Psoas muscle (tissue), 7 donors: ENCODE measurements at regions not wholly inside any gene's neighbourhood (a gene's known extent, or its start where the extent isn't known, plus 50 kb on each side); places are given as distances from the start of the nearest gene placed in this dataset.

ENCODE experiments used
- ATAC-seq, 4 donors: fragments of 200-7000 bp; cut with Tn5 transposase; one replicate each; pipeline ENCODE4 v1.9.1; 2020; ENCODE audit warnings: moderate library complexity in 3 of 4, mild to moderate bottlenecking in 2 of 4
- DNase-seq, 2 donors: peaks; one replicate each; pipeline ENCODE4 v3.0.0-alpha.2; 2020
- H3K27ac ChIP-seq: fragments of 200-600 bp; one replicate; pipeline ENCODE4 v1.8.0; 2022
- H3K27me3 ChIP-seq, 3 donors: fragments of 200-600 bp in 1 of 3; one replicate each; pipeline versions ENCODE4 v1.6.1 to v1.8.0; 2013 to 2022; ENCODE audit warnings: low read length in 2 of 3, mild to moderate bottlenecking in 2 of 3, moderate library complexity in 1 of 3; ENCODE audit not compliant: insufficient read depth in 3 of 3
- H3K36me3 ChIP-seq, 2 donors: fragments of 200-600 bp in 1 of 2; one replicate each; pipeline versions ENCODE4 v1.6.1 to v1.8.0; 2013 to 2022; ENCODE audit warnings: low read depth in 1 of 2, mild to moderate bottlenecking in 1 of 2, moderate library complexity in 1 of 2; ENCODE audit not compliant: insufficient read depth in 1 of 2
- H3K4me1 ChIP-seq: fragments of 200-600 bp; one replicate; pipeline ENCODE4 v1.8.0; 2022
- H3K4me3 ChIP-seq: fragments of 200-600 bp; one replicate; pipeline ENCODE4 v1.8.0; 2022; ENCODE audit warnings: mild to moderate bottlenecking
- H3K9me3 ChIP-seq: fragments of 200-600 bp; one replicate; pipeline ENCODE4 v1.8.0; 2022
- CTCF ChIP-seq: fragments of 200-600 bp; IDR thresholded peaks from one replicate; pipeline ENCODE4 v1.8.0; 2022; ENCODE audit warnings: antibody characterized with exemption
- WGBS, 3 donors: extraction: QIAGEN DNeasy Blood & Tissue Kit; methylation state at CpG; one replicate each; pipeline versions ENCODE4 v1.1.6 to v1.1.7; 2013; 5-methylcytosine and 5-hydroxymethylcytosine counted together
- intact Hi-C, 2 donors: fragments of 100-400 bp; cut with DNase I; formaldehyde crosslinking; loops; one replicate each; pipeline versions ENCODE4 v1.11.0 to v1.14.2; 2022
- donor health status: healthy with polysubstance abuse.
- donor health status: DM: no; HTN: no; CAD: no; lungs with moderate emphysema.
- donor health status: Bipolar disorder and iron deficiency.
- donor health status: healthy.
- donor health status: DM: yes; HTN: yes; CAD: no.
- donor health status: DM: no; HTN: no; CAD: no.
- donor health status: DM: yes; HTN: yes; CAD: no.

GRCh38 chr17:71909155-71909554 is 211.7 kb upstream of the SOX9 start:
- WGBS, 3 donors = 70 to 89% (median 86%) methylated on average over 5 of the region's 5 CpGs
- no peak for ATAC-seq
- intact Hi-C loops = no loop called here
- no peak overlapping the region for H3K27ac ChIP-seq
- no peaks in the 10 kb centered on the region for H3K27me3 ChIP-seq
- no peak for DNase-seq
- no peaks in the 10 kb centered on the region for H3K9me3 ChIP-seq
- no peak for TF ChIP-seq CTCF
- no peak overlapping the region for H3K4me3 ChIP-seq
- no peaks in the 10 kb centered on the region for H3K36me3 ChIP-seq
- H3K4me1 ChIP-seq = peaks cover 5% of the 10 kb centered on the region

- DNase-seq (no peak), ATAC-seq (peak in 2 of 4 donors; percentile 79 to 87)
- intact Hi-C loops = no loop called here
- H3K27ac ChIP-seq = no peak overlapping the region
- no peaks in the 10 kb centered on the region for H3K27me3 ChIP-seq
- H3K4me1 ChIP-seq = peaks cover 5% of the 10 kb centered on the region
- no peak for TF ChIP-seq CTCF
- no peaks in the 10 kb centered on the region for H3K36me3 ChIP-seq
- no peak overlapping the region for H3K4me3 ChIP-seq
- no peaks in the 10 kb centered on the region for H3K9me3 ChIP-seq
- 33 to 68% (median 55%) methylated on average over 3 of the region's 3 CpGs for WGBS, 3 donors
These were observed 210.8 kb upstream of the SOX9 start for GRCh38 chr17:71910002-71910401.

GRCh38 chr17:71914042-71914441 is 206.8 kb upstream of the SOX9 start:
- no peaks in the 10 kb centered on the region for H3K36me3 ChIP-seq
- TF ChIP-seq CTCF = no peak
- WGBS, 3 donors = 34 to 42% (median 40%) methylated on average over 3 of the region's 3 CpGs
- no peak overlapping the region for H3K4me3 ChIP-seq
- no peak overlapping the region for H3K27ac ChIP-seq
- H3K9me3 ChIP-seq = no peaks in the 10 kb centered on the region
- no peaks in the 10 kb centered on the region for H3K27me3 ChIP-seq
- ATAC-seq = peak in 3 of 4 donors; percentile 67 to 87 (median 84)
- no peak for DNase-seq
- peaks cover 5% of the 10 kb centered on the region for H3K4me1 ChIP-seq
- intact Hi-C loops = no loop called here

GRCh38 chr17:71914812-71915211 is 206.0 kb upstream of the SOX9 start:
- Histone ChIP-seq H3K27ac (no peak overlapping the region), H3K36me3 (no peaks in the 10 kb centered on the region), H3K4me1 (peaks cover 5% of the 10 kb centered on the region), H3K9me3 (no peaks in the 10 kb centered on the region), H3K27me3 (no peaks in the 10 kb centered on the region), H3K4me3 (no peak overlapping the region)
- no peak for TF ChIP-seq CTCF
- DNase-seq = no peak
- intact Hi-C loops = no loop called here
- ATAC-seq = peak in 3 of 4 donors; percentile 36 to 70 (median 46)
- WGBS, 3 donors = 31 to 37% (median 36%) methylated on average over 2 of the region's 2 CpGs

GRCh38 chr17:71917715-71918114 is 203.1 kb upstream of the SOX9 start:
- H3K36me3 ChIP-seq = no peaks in the 10 kb centered on the region
- no peaks in the 10 kb centered on the region for H3K9me3 ChIP-seq
- intact Hi-C loops = no loop called here
- H3K27ac ChIP-seq = no peak overlapping the region
- TF ChIP-seq CTCF = no peak
- H3K4me1 ChIP-seq = peaks cover 5% of the 10 kb centered on the region
- WGBS, 3 donors = 72 to 76% (median 72%) methylated on average over 2 of the region's 2 CpGs
- H3K4me3 ChIP-seq = no peak overlapping the region
- ATAC-seq = no peak
- no peaks in the 10 kb centered on the region for H3K27me3 ChIP-seq
- DNase-seq = no peak
